PC-3 (cell line): ENCODE measurements at regions not wholly inside any gene's neighbourhood (a gene's known extent, or its start where the extent isn't known, plus 50 kb on each side); places are given as distances from the start of the nearest gene placed in this dataset.

Experiments used
- ATAC-seq: fragments of 200-7000 bp; cut with Tn5 transposase; 2 replicates; pipeline ENCODE4 v1.9.1; 2020; ENCODE audit warnings: mild to moderate bottlenecking, moderate library complexity
- BruUV-seq: library from RNA; stranded (reverse); fragments of 400-500 nt; replicated peaks from 2 replicates; lab custom pipeline; 2021; lab: Mats Ljungman, UMichigan
- CTCF ChIA-PET: fragments of 300-600 bp; sonication (Branson Sonifier 250); formaldehyde crosslinking; loops from one replicate; lab custom pipeline; 2022; ENCODE audit warnings: antibody characterized with exemption; lab: Charles Lee
- POLR2A ChIA-PET: fragments of 300-600 bp; sonication (Branson Sonifier 250); formaldehyde crosslinking; loops from one replicate; lab custom pipeline; 2022; ENCODE audit warnings: antibody characterized with exemption; ENCODE audit not compliant: unreplicated experiment; lab: Charles Lee
- DNase-seq: peaks from one replicate; pipeline ENCODE4 v3.0.0-alpha.2; 2015
- H2AFZ ChIP-seq: fragments of 300-600 bp; sonication (generic); 2 replicates; pipeline ENCODE4 v1.6.0; 2016; ENCODE audit warnings: antibody characterized with exemption, low read length
- H3F3A ChIP-seq: fragments of 300-600 bp; sonication (generic); one replicate; pipeline ENCODE4 v1.6.0; 2017; ENCODE audit warnings: antibody characterized with exemption, low read length, control low read depth, mild to moderate bottlenecking; ENCODE audit not compliant: unreplicated experiment
- H3K27ac ChIP-seq: fragments of 300-600 bp; sonication (generic); 2 replicates; pipeline ENCODE4 v1.5.1; 2016; ENCODE audit warnings: mild to moderate bottlenecking, low read length
- H3K27me3 ChIP-seq: fragments of 300-600 bp; sonication (generic); 2 replicates; pipeline ENCODE4 v1.6.1; 2016; ENCODE audit warnings: low read length, mixed read lengths
- H3K36me3 ChIP-seq: fragments of 300-600 bp; sonication (generic); 2 replicates; pipeline ENCODE4 v1.6.1; 2016; ENCODE audit warnings: low read depth, mixed run types, low read length, mixed read lengths
- H3K4me1 ChIP-seq: fragments of 300-600 bp; sonication (generic); 2 replicates; pipeline ENCODE4 v1.5.1; 2016; ENCODE audit warnings: low read length; ENCODE audit not compliant: insufficient read depth
- H3K4me2 ChIP-seq: fragments of 300-600 bp; sonication (generic); 2 replicates; pipeline ENCODE4 v1.6.0; 2016; ENCODE audit warnings: low read length
- H3K4me3 ChIP-seq: fragments of 300-600 bp; sonication (generic); 2 replicates; pipeline ENCODE4 v1.5.1; 2016; ENCODE audit warnings: mild to moderate bottlenecking, low read length, mixed read lengths
- H3K79me2 ChIP-seq: fragments of 300-600 bp; sonication (generic); 2 replicates; pipeline ENCODE4 v1.6.1; 2017; ENCODE audit warnings: low read length, mixed read lengths
- H3K9ac ChIP-seq: fragments of 300-600 bp; sonication (generic); 2 replicates; pipeline ENCODE4 v1.6.0; 2016; ENCODE audit warnings: mild to moderate bottlenecking, low read length
- H3K9me2 ChIP-seq: fragments of 300-600 bp; sonication (generic); replicated peaks from 2 replicates; pipeline ENCODE4 v1.6.1; 2016; ENCODE audit warnings: mixed run types, low read length, mixed read lengths
- H3K9me3 ChIP-seq: fragments of 300-600 bp; sonication (generic); 2 replicates; pipeline ENCODE4 v1.6.1; 2016; ENCODE audit warnings: low read length, mixed read lengths
- H4K20me1 ChIP-seq: fragments of 300-600 bp; sonication (generic); 2 replicates; pipeline ENCODE4 v1.6.1; 2016; ENCODE audit warnings: low read length, mixed read lengths
- CTCF ChIP-seq: fragments of 300-600 bp; sonication (generic); conservative IDR thresholded peaks from 2 replicates; pipeline ENCODE4 v1.5.1; 2017; ENCODE audit warnings: antibody characterized with exemption, low read depth, mild to moderate bottlenecking, low read length
- EZH2 ChIP-seq: fragments of 300-600 bp; sonication (generic); IDR thresholded peaks from one replicate; pipeline ENCODE4 v1.6.1; 2017; ENCODE audit warnings: antibody characterized with exemption, mild to moderate bottlenecking, low read length; ENCODE audit not compliant: unreplicated experiment
- EZH2phosphoT487 ChIP-seq: fragments of 300-600 bp; sonication (generic); IDR thresholded peaks from 2 replicates; pipeline ENCODE4 v1.6.1; 2018; ENCODE audit warnings: mild to moderate bottlenecking, antibody characterized with exemption, low read length, borderline replicate concordance
- intact Hi-C: fragments of 100-400 bp; cut with micrococcal nuclease; formaldehyde crosslinking; loops from 2 replicates; pipeline ENCODE4 v1.9.0; 2023

GRCh38 chr1:82348487-82348886 is 547.8 kb downstream of the ADGRL2 start:
- Histone ChIP-seq H3K9ac (no peak overlapping the region), H3K4me1 (no peaks in the 10 kb centered on the region), H3K4me3 (no peak overlapping the region), H3K9me2 (no peaks in the 10 kb centered on the region), H3K36me3 (no peaks in the 10 kb centered on the region), H3K4me2 (no peak overlapping the region), H4K20me1 (no peaks in the 10 kb centered on the region), H3K27ac (no peak overlapping the region), H2AFZ (no peak overlapping the region), H3K79me2 (no peaks in the 10 kb centered on the region), H3F3A (no peaks in the 10 kb centered on the region), H3K27me3 (no peaks in the 10 kb centered on the region), H3K9me3 (0 out of 2 replicates have a peak, but pooled peaks cover 4% of the 10 kb centered on the region)
- TF ChIP-seq EZH2phosphoT487 (no peak), EZH2 (no peak), CTCF (no peak)
- no TSS peak for BruUV-seq
- intact Hi-C loops = no loop called here
- ATAC-seq (no peak), DNase-seq (peak; percentile 19)
- ChIA-PET POLR2A (no interaction called here), CTCF (no interaction called here)

- Histone ChIP-seq H3K4me1 (no peaks in the 10 kb centered on the region), H2AFZ (no peak overlapping the region), H3K9me2 (no peaks in the 10 kb centered on the region), H4K20me1 (no peaks in the 10 kb centered on the region), H3K4me2 (no peak overlapping the region), H3K9ac (no peak overlapping the region), H3K36me3 (no peaks in the 10 kb centered on the region), H3K9me3 (no peaks in the 10 kb centered on the region), H3F3A (no peaks in the 10 kb centered on the region), H3K79me2 (no peaks in the 10 kb centered on the region), H3K27me3 (no peaks in the 10 kb centered on the region), H3K27ac (no peak overlapping the region), H3K4me3 (no peak overlapping the region)
- CTCF ChIA-PET = no interaction called here
- intact Hi-C loops = no loop called here
- ATAC-seq (no peak), DNase-seq (no peak)
- POLR2A ChIA-PET = no interaction called here
- BruUV-seq = no TSS peak
- TF ChIP-seq CTCF (no peak), EZH2 (no peak), EZH2phosphoT487 (no peak)
These were observed 545.4 kb downstream of the ADGRL2 start for GRCh38 chr1:82346141-82346540.

GRCh38 chr1:82343381-82343780 is 542.6 kb downstream of the ADGRL2 start:
- Histone ChIP-seq H3F3A (no peaks in the 10 kb centered on the region), H4K20me1 (no peaks in the 10 kb centered on the region), H3K4me3 (no peak overlapping the region), H3K27me3 (no peaks in the 10 kb centered on the region), H3K4me2 (no peak overlapping the region), H3K79me2 (no peaks in the 10 kb centered on the region), H3K4me1 (no peaks in the 10 kb centered on the region), H3K9me3 (no peaks in the 10 kb centered on the region), H3K36me3 (no peaks in the 10 kb centered on the region), H3K27ac (no peak overlapping the region), H2AFZ (no peak overlapping the region), H3K9ac (no peak overlapping the region), H3K9me2 (no peaks in the 10 kb centered on the region)
- TF ChIP-seq CTCF = no peak
- no peak for TF ChIP-seq EZH2
- no peak for TF ChIP-seq EZH2phosphoT487
- CTCF ChIA-PET = no interaction called here
- intact Hi-C loops = no loop called here
- POLR2A ChIA-PET = no interaction called here
- BruUV-seq = no TSS peak
- no peak for ATAC-seq
- no peak for DNase-seq
